Astrocyte (in vitro differentiated cells and primary cell): ENCODE measurements at regions not wholly inside any gene's neighbourhood (a gene's known extent, or its start where the extent isn't known, plus 50 kb on each side); places are given as distances from the start of the nearest gene placed in this dataset.

ENCODE experiments used
- EZH2 ChIP-seq: IDR thresholded peaks from 2 replicates; pipeline ENCODE4 v1.6.1; 2012; ENCODE audit warnings: mild to moderate bottlenecking, low read length, inconsistent platforms; ENCODE audit not compliant: insufficient read depth
- TF ChIP-seq, protein P1 (sequence below): IDR thresholded peaks from 2 replicates; pipeline ENCODE4 v1.5.1; 2011; ENCODE audit warnings: low read depth, mild to moderate bottlenecking, inconsistent platforms, low read length, moderate library complexity; ENCODE audit not compliant: insufficient read depth

DNA sequence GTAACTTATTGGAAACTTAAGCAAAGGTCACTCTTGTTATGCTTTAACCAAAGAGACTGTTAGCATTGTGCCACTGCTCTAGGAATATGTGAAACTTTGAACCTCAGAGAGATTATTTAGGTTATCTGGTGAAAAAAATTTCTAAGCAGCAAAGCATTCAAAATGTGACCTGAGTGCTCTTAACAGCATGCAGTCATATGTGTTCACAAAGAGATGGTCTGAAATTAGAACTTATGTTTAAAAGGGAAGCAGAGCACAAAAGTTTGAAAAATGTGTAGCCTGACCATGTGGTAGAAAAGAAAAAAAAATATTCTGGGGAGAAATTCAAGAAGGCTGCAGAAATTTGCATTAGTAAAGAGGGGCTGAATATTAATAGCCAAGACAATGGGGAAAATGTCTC, 420.2 kb upstream of the CADM2 start:
- TF ChIP-seq, protein P1, sequence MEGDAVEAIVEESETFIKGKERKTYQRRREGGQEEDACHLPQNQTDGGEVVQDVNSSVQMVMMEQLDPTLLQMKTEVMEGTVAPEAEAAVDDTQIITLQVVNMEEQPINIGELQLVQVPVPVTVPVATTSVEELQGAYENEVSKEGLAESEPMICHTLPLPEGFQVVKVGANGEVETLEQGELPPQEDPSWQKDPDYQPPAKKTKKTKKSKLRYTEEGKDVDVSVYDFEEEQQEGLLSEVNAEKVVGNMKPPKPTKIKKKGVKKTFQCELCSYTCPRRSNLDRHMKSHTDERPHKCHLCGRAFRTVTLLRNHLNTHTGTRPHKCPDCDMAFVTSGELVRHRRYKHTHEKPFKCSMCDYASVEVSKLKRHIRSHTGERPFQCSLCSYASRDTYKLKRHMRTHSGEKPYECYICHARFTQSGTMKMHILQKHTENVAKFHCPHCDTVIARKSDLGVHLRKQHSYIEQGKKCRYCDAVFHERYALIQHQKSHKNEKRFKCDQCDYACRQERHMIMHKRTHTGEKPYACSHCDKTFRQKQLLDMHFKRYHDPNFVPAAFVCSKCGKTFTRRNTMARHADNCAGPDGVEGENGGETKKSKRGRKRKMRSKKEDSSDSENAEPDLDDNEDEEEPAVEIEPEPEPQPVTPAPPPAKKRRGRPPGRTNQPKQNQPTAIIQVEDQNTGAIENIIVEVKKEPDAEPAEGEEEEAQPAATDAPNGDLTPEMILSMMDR: no peak
- no peak for TF ChIP-seq EZH2
